ENCODE measurements at regions not wholly inside any gene's neighbourhood (a gene's known extent, or its start where the extent isn't known, plus 50 kb on each side); places are given as distances from the start of the nearest gene placed in this dataset.
"Not testable (repeated sequence)": the region's sequence is repeated elsewhere in the genome, so short reads cannot be mapped to it uniquely, and the experiment has no call there.

- H3K36me3 ChIP-seq (ENCODE audit: control insufficient read depth in 2 of 3, insufficient read depth in 3 of 3, low read length in 3 of 3) = no peaks in the 10 kb centered on the region
- no peaks in the 10 kb centered on the region for H3K27me3 ChIP-seq (ENCODE audit: control insufficient read depth, insufficient read depth, low read length)
- DNase-seq (no peak), FAIRE-seq (no peak)
- intact Hi-C loops (cut with DNase I) = no loop called here
- H3K4me1 ChIP-seq (ENCODE audit: control insufficient read depth in 2 of 3, insufficient read depth in 2 of 3, low read depth in 1 of 3, low read length in 3 of 3) = no peaks in the 10 kb centered on the region
- H3K9ac ChIP-seq (ENCODE audit: low read length in 3 of 3) = no peak overlapping the region
- no peak overlapping the region for H3K4me3 ChIP-seq (ENCODE audit: low read length in 3 of 3)
- no peak for TF ChIP-seq CTCF (IDR thresholded peaks at IDR 0.05; ENCODE audit: borderline replicate concordance, extremely low read depth, insufficient read depth)
- H3K27ac ChIP-seq (ENCODE audit: low read depth in 2 of 2, low read length in 2 of 2) = no peak overlapping the region
- H3K9me3 ChIP-seq (ENCODE audit: control insufficient read depth in 2 of 3, insufficient read depth in 1 of 3, low read length in 3 of 3) = no peaks in the 10 kb centered on the region
Measured at GRCh38 chr3:43236008-43236407, 50.3 kb upstream of the SNRK start.

GRCh38 chr3:43233062-43233461 is 53.3 kb upstream of the SNRK start:
- no peaks in the 10 kb centered on the region for H3K27me3 ChIP-seq (ENCODE audit: control insufficient read depth, insufficient read depth, low read length)
- intact Hi-C loops (cut with DNase I) = no loop called here
- no peak for FAIRE-seq

GRCh38 chr3:43231276-43232000 is 54.9 kb upstream of the SNRK start:
- Histone ChIP-seq H3K9ac (ENCODE audit: low read length in 3 of 3) (no peak overlapping the region), H3K4me1 (ENCODE audit: control insufficient read depth in 2 of 3, insufficient read depth in 2 of 3, low read depth in 1 of 3, low read length in 3 of 3) (no peaks in the 10 kb centered on the region), H3K27me3 (ENCODE audit: control insufficient read depth, insufficient read depth, low read length) (no peaks in the 10 kb centered on the region), H3K36me3 (ENCODE audit: control insufficient read depth in 2 of 3, insufficient read depth in 3 of 3, low read length in 3 of 3) (no peaks in the 10 kb centered on the region), H3K9me3 (ENCODE audit: control insufficient read depth in 2 of 3, insufficient read depth in 1 of 3, low read length in 3 of 3) (no peaks in the 10 kb centered on the region), H3K27ac (ENCODE audit: low read depth in 2 of 2, low read length in 2 of 2) (no peak overlapping the region), H3K4me3 (ENCODE audit: low read length in 3 of 3) (no peak overlapping the region)
- no peak for TF ChIP-seq CTCF (IDR thresholded peaks at IDR 0.05; ENCODE audit: borderline replicate concordance, extremely low read depth, insufficient read depth)
- intact Hi-C loops (cut with DNase I) = no loop called here
- FAIRE-seq = no peak
- DNase-seq = no peak

More at GRCh38 chr3:43233062-43233461, 53.3 kb upstream of the SNRK start:
- no peak for TF ChIP-seq CTCF (IDR thresholded peaks at IDR 0.05; ENCODE audit: borderline replicate concordance, extremely low read depth, insufficient read depth)
- Histone ChIP-seq H3K27ac (ENCODE audit: low read depth in 2 of 2, low read length in 2 of 2) (no peak overlapping the region), H3K4me1 (ENCODE audit: control insufficient read depth in 2 of 3, insufficient read depth in 2 of 3, low read depth in 1 of 3, low read length in 3 of 3) (no peaks in the 10 kb centered on the region), H3K36me3 (ENCODE audit: control insufficient read depth in 2 of 3, insufficient read depth in 3 of 3, low read length in 3 of 3) (no peaks in the 10 kb centered on the region), H3K4me3 (ENCODE audit: low read length in 3 of 3) (no peak overlapping the region), H3K9me3 (ENCODE audit: control insufficient read depth in 2 of 3, insufficient read depth in 1 of 3, low read length in 3 of 3) (no peaks in the 10 kb centered on the region), H3K9ac (ENCODE audit: low read length in 3 of 3) (no peak overlapping the region)
- no peak for DNase-seq

GRCh38 chr3:43229865-43230264 is 56.5 kb upstream of the SNRK start:
- FAIRE-seq; H3K9me3 ChIP-seq (ENCODE audit: control insufficient read depth in 2 of 3, insufficient read depth in 1 of 3, low read length in 3 of 3); H3K27ac ChIP-seq (ENCODE audit: low read depth in 2 of 2, low read length in 2 of 2); H3K9ac ChIP-seq (ENCODE audit: low read length in 3 of 3); H3K4me3 ChIP-seq (ENCODE audit: low read length in 3 of 3); H3K4me1 ChIP-seq (ENCODE audit: control insufficient read depth in 2 of 3, insufficient read depth in 2 of 3, low read depth in 1 of 3, low read length in 3 of 3); intact Hi-C loops (cut with DNase I); H3K36me3 ChIP-seq (ENCODE audit: control insufficient read depth in 2 of 3, insufficient read depth in 3 of 3, low read length in 3 of 3); H3K27me3 ChIP-seq (ENCODE audit: control insufficient read depth, insufficient read depth, low read length); DNase-seq: not testable (repeated sequence)

GRCh38 chr3:43227685-43228084 is 58.7 kb upstream of the SNRK start:
- DNase-seq; H3K36me3 ChIP-seq (ENCODE audit: control insufficient read depth in 2 of 3, insufficient read depth in 3 of 3, low read length in 3 of 3); FAIRE-seq: not testable (repeated sequence)

More at GRCh38 chr3:43227685-43228084, 58.7 kb upstream of the SNRK start:
- H3K4me3 ChIP-seq (ENCODE audit: low read length in 3 of 3); H3K9ac ChIP-seq (ENCODE audit: low read length in 3 of 3); H3K27ac ChIP-seq (ENCODE audit: low read depth in 2 of 2, low read length in 2 of 2); H3K9me3 ChIP-seq (ENCODE audit: control insufficient read depth in 2 of 3, insufficient read depth in 1 of 3, low read length in 3 of 3); intact Hi-C loops (cut with DNase I); H3K4me1 ChIP-seq (ENCODE audit: control insufficient read depth in 2 of 3, insufficient read depth in 2 of 3, low read depth in 1 of 3, low read length in 3 of 3); H3K27me3 ChIP-seq (ENCODE audit: control insufficient read depth, insufficient read depth, low read length): not testable (repeated sequence)
